Testis (tissue), 2 donors: ENCODE measurements at regions not wholly inside any gene's neighbourhood (a gene's known extent, or its start where the extent isn't known, plus 50 kb on each side); places are given as distances from the start of the nearest gene placed in this dataset.

Source experiments
- CTCF ChIP-seq, 3 experiments: fragments of 450-650 bp in 2 of 3; fragments of 200-600 bp in 1 of 3; sonication (generic) in 1 of 3; IDR thresholded peaks; one replicate each; pipeline ENCODE4 v1.5.1; 2016 to 2019; ENCODE audit warnings: antibody characterized with exemption in 3 of 3, mild to moderate bottlenecking in 2 of 3, moderate library complexity in 1 of 3
- POLR2A ChIP-seq: fragments of 450-650 bp; IDR thresholded peaks from one replicate; pipeline ENCODE4 v1.6.1; 2017; ENCODE audit warnings: antibody characterized with exemption, mild to moderate bottlenecking, moderate library complexity

GRCh38 chr12:131589966-131590365 is 120.9 kb upstream of the SFSWAP start:
- no peak for TF ChIP-seq POLR2A
- no peak for TF ChIP-seq CTCF (IDR thresholded peaks at IDR 0.05)
